Parathyroid adenoma (tissue), 2 donors: ENCODE measurements at regions not wholly inside any gene's neighbourhood (a gene's known extent, or its start where the extent isn't known, plus 50 kb on each side); places are given as distances from the start of the nearest gene placed in this dataset.

Experiments
- H2AFZ ChIP-seq: fragments of 300-600 bp; sonication (generic); one replicate; pipeline ENCODE4 v1.7.0; 2017; ENCODE audit warnings: antibody characterized with exemption, mild to moderate bottlenecking
- H3K27ac ChIP-seq: fragments of 300-600 bp; sonication (generic); one replicate; pipeline ENCODE4 v1.7.0; 2017
- H3K27me3 ChIP-seq: fragments of 300-600 bp; sonication (generic); one replicate; pipeline ENCODE4 v1.7.0; 2017; ENCODE audit warnings: low read length; ENCODE audit not compliant: control insufficient read depth, insufficient read depth
- H3K36me3 ChIP-seq: fragments of 300-600 bp; sonication (generic); one replicate; pipeline ENCODE4 v1.7.0; 2017; ENCODE audit warnings: low read length; ENCODE audit not compliant: control insufficient read depth, insufficient read depth
- H3K4me1 ChIP-seq: fragments of 300-600 bp; sonication (generic); one replicate; pipeline ENCODE4 v1.7.0; 2017; ENCODE audit warnings: control low read depth
- H3K4me2 ChIP-seq: fragments of 300-600 bp; sonication (generic); one replicate; pipeline ENCODE4 v1.7.0; 2017; ENCODE audit warnings: low read length
- H3K4me3 ChIP-seq: fragments of 300-600 bp; sonication (generic); one replicate; pipeline ENCODE4 v1.7.0; 2017; ENCODE audit warnings: low read depth, low read length
- H3K79me2 ChIP-seq: fragments of 300-600 bp; sonication (generic); one replicate; pipeline ENCODE4 v1.7.0; 2017; ENCODE audit warnings: control low read depth
- H3K9ac ChIP-seq: fragments of 300-600 bp; sonication (generic); one replicate; pipeline ENCODE4 v1.7.0; 2017; ENCODE audit warnings: mild to moderate bottlenecking
- H3K9me3 ChIP-seq: fragments of 300-600 bp; sonication (generic); one replicate; pipeline ENCODE4 v1.7.0; 2017; ENCODE audit warnings: low read length; ENCODE audit not compliant: control insufficient read depth
- TF ChIP-seq, protein P1 (sequence below): fragments of 300-600 bp; sonication (generic); IDR thresholded peaks from one replicate; pipeline ENCODE4 v1.7.0; 2017; ENCODE audit warnings: antibody characterized with exemption, mild to moderate bottlenecking
- donor health status: primary hyperparathyroidism.

DNA sequence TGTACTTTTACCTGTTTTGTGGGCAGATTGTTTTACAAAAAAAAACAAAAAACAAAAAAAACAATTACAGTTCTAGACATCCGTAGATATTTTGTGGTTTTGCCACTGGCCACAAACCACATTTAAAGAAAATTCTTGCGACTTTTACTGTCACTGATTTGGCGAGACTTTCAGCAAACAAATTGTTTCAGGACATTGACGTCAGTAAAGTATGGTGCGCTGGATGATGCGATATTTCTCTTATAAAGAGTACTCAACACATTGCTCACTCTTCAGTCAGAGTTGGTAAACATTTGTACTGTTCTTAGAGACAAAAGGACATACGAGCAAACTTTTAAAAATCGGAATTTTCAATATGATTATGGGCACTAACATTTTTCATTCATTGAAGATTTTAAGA, 229.8 kb downstream of the HAO1 start:
- Histone ChIP-seq H3K27ac (no peak overlapping the region), H3K36me3 (no peaks in the 10 kb centered on the region), H3K27me3 (no peaks in the 10 kb centered on the region), H3K79me2 (no peaks in the 10 kb centered on the region), H3K9me3 (no peaks in the 10 kb centered on the region), H3K4me2 (no peak overlapping the region), H3K9ac (no peak overlapping the region), H3K4me3 (no peak overlapping the region), H2AFZ (no peak overlapping the region), H3K4me1 (no peaks in the 10 kb centered on the region)
- TF ChIP-seq, protein P1, sequence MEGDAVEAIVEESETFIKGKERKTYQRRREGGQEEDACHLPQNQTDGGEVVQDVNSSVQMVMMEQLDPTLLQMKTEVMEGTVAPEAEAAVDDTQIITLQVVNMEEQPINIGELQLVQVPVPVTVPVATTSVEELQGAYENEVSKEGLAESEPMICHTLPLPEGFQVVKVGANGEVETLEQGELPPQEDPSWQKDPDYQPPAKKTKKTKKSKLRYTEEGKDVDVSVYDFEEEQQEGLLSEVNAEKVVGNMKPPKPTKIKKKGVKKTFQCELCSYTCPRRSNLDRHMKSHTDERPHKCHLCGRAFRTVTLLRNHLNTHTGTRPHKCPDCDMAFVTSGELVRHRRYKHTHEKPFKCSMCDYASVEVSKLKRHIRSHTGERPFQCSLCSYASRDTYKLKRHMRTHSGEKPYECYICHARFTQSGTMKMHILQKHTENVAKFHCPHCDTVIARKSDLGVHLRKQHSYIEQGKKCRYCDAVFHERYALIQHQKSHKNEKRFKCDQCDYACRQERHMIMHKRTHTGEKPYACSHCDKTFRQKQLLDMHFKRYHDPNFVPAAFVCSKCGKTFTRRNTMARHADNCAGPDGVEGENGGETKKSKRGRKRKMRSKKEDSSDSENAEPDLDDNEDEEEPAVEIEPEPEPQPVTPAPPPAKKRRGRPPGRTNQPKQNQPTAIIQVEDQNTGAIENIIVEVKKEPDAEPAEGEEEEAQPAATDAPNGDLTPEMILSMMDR, result no peak

DNA sequence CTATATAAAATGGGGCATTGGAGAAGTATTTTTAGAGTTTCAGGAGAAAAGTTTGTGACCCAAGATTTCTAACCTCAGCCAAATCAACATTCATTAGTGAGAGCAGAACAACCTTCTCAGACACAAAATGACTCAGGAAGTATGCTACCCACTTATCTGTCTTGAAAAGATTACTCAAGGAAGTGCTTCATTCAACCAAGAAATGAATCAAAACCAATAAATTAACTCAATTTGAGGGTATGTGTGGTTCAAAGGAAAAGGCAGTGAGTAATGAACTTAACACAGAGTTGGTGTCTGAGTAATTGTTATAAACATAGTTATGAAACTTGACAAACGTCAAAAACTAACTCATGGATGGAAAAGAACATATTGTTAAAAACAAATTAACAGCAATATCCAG, 227.6 kb downstream of the HAO1 start:
- H3K27me3 ChIP-seq, result no peaks in the 10 kb centered on the region
- no peak overlapping the region for H3K4me2 ChIP-seq
- H3K79me2 ChIP-seq, result no peaks in the 10 kb centered on the region
- no peaks in the 10 kb centered on the region for H3K9me3 ChIP-seq
- H3K36me3 ChIP-seq, result no peaks in the 10 kb centered on the region
- H3K4me3 ChIP-seq, result no peak overlapping the region
- H3K4me1 ChIP-seq, result no peaks in the 10 kb centered on the region
- no peak overlapping the region for H3K27ac ChIP-seq
- no peak overlapping the region for H2AFZ ChIP-seq
- TF ChIP-seq, protein P1, result no peak
- H3K9ac ChIP-seq, result no peak overlapping the region

GRCh38 chr20:7714549-7714948, 225.7 kb downstream of the HAO1 start:
- Histone ChIP-seq H3K27me3 (no peaks in the 10 kb centered on the region), H3K9me3 (no peaks in the 10 kb centered on the region), H3K4me3 (no peak overlapping the region), H3K4me2 (no peak overlapping the region), H3K79me2 (no peaks in the 10 kb centered on the region), H3K36me3 (no peaks in the 10 kb centered on the region), H2AFZ (no peak overlapping the region), H3K27ac (no peak overlapping the region), H3K9ac (no peak overlapping the region), H3K4me1 (no peaks in the 10 kb centered on the region)
- TF ChIP-seq, protein P1, result no peak

DNA sequence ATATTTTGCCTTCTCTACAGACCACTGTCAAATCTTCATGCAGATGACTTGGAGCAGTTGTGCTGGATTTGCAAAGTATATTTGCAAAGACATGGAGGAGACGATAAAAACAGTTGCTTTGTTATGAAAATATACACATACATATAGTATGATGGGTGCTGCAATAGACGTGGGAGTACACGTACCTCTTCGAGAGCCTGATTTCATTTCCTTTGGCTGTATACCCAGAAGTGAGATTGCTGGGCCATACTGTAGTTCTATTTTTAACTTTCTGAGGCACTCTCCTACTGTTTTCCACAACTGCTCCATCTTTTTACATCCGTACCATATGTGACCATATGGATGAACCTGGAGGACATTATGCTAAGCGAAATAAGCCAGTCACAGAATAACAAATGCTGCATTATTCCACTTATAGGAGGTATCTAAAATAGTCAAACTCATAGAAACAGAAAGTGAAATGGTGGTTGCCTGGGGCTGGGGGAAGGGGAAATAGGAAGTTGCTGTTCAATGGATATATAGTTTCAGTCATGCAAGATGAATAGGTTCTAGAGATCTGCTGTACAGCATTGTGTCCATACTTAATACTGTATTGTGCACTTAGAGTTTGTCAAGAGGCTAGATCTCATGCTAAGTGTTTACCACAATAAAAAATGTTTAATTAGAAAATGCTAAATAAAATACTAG, 223.8 kb downstream of the HAO1 start:
- no peaks in the 10 kb centered on the region for H3K4me1 ChIP-seq
- H3K9me3 ChIP-seq, result no peaks in the 10 kb centered on the region
- no peaks in the 10 kb centered on the region for H3K36me3 ChIP-seq
- no peaks in the 10 kb centered on the region for H3K79me2 ChIP-seq
- H3K4me3 ChIP-seq, result no peak overlapping the region
- no peak overlapping the region for H3K4me2 ChIP-seq
- H2AFZ ChIP-seq, result no peak overlapping the region
- no peaks in the 10 kb centered on the region for H3K27me3 ChIP-seq
- TF ChIP-seq, protein P1, result no peak
- no peak overlapping the region for H3K9ac ChIP-seq
- H3K27ac ChIP-seq, result no peak overlapping the region

- H3K27ac ChIP-seq, result no peak overlapping the region
- H3K9ac ChIP-seq, result no peak overlapping the region
- H3K4me3 ChIP-seq, result no peak overlapping the region
- no peaks in the 10 kb centered on the region for H3K27me3 ChIP-seq
- H3K79me2 ChIP-seq, result no peaks in the 10 kb centered on the region
- H3K36me3 ChIP-seq, result no peaks in the 10 kb centered on the region
- TF ChIP-seq, protein P1, result no peak
- H3K4me1 ChIP-seq, result no peaks in the 10 kb centered on the region
- no peaks in the 10 kb centered on the region for H3K9me3 ChIP-seq
- H3K4me2 ChIP-seq, result no peak overlapping the region
- H2AFZ ChIP-seq, result no peak overlapping the region
These were observed 217.7 kb downstream of the HAO1 start for GRCh38 chr20:7722564-7722963.
